H7 (cell line): ENCODE measurements at regions not wholly inside any gene's neighbourhood (a gene's known extent, or its start where the extent isn't known, plus 50 kb on each side); places are given as distances from the start of the nearest gene placed in this dataset.

Experiments
- DNase-seq: peaks from one replicate; pipeline ENCODE4 v3.0.0; 2012
- H3K27me3 ChIP-seq: 2 replicates; pipeline ENCODE4 v1.6.0; 2011; ENCODE audit warnings: mild to moderate bottlenecking, low read length; ENCODE audit not compliant: control insufficient read depth, insufficient read depth
- H3K36me3 ChIP-seq: replicated peaks from 2 replicates; pipeline ENCODE4 v1.5.1; 2011; ENCODE audit warnings: low read length; ENCODE audit not compliant: control insufficient read depth, insufficient read depth
- H3K4me3 ChIP-seq: 2 replicates; pipeline ENCODE4 v1.5.1; 2011; ENCODE audit warnings: low read depth, mild to moderate bottlenecking, control low read depth, low read length, moderate library complexity; ENCODE audit not compliant: insufficient read depth

GRCh38 chr18:44545359-44545985 is 135.2 kb upstream of the SETBP1 start:
- H3K27me3 ChIP-seq, result no peaks in the 10 kb centered on the region
- no peak for DNase-seq

GRCh38 chr18:44546954-44547353 is 133.7 kb upstream of the SETBP1 start:
- Histone ChIP-seq H3K36me3 (no peaks in the 10 kb centered on the region), H3K4me3 (no peak overlapping the region), H3K27me3 (no peaks in the 10 kb centered on the region)
- DNase-seq, result no peak

More at GRCh38 chr18:44545359-44545985, 135.2 kb upstream of the SETBP1 start:
- Histone ChIP-seq H3K4me3 (no peak overlapping the region), H3K36me3 (no peaks in the 10 kb centered on the region)

- H3K4me3 ChIP-seq, result no peak overlapping the region
- no peaks in the 10 kb centered on the region for H3K36me3 ChIP-seq
- H3K27me3 ChIP-seq, result no peaks in the 10 kb centered on the region
- DNase-seq, result no peak
Measured at GRCh38 chr18:44548291-44549221, 132.1 kb upstream of the SETBP1 start.

- H3K36me3 ChIP-seq, result no peaks in the 10 kb centered on the region
- H3K27me3 ChIP-seq, result no peaks in the 10 kb centered on the region
- H3K4me3 ChIP-seq, result no peak overlapping the region
- DNase-seq, result peak; percentile 4
Measured at GRCh38 chr18:44552706-44553105, 128.0 kb upstream of the SETBP1 start.

GRCh38 chr18:44556296-44556695 is 124.4 kb upstream of the SETBP1 start:
- no peak overlapping the region for H3K4me3 ChIP-seq
- H3K27me3 ChIP-seq, result no peaks in the 10 kb centered on the region
- DNase-seq, result no peak
- no peaks in the 10 kb centered on the region for H3K36me3 ChIP-seq

- no peaks in the 10 kb centered on the region for H3K27me3 ChIP-seq
- no peaks in the 10 kb centered on the region for H3K36me3 ChIP-seq
- H3K4me3 ChIP-seq, result no peak overlapping the region
- DNase-seq, result no peak
Measured at GRCh38 chr18:44557616-44558151, 123.0 kb upstream of the SETBP1 start.

- Histone ChIP-seq H3K27me3 (no peaks in the 10 kb centered on the region), H3K4me3 (no peak overlapping the region), H3K36me3 (no peaks in the 10 kb centered on the region)
- DNase-seq, result no peak
Measured at GRCh38 chr18:44558767-44559166, 121.9 kb upstream of the SETBP1 start.

GRCh38 chr18:44562986-44563385 is 117.7 kb upstream of the SETBP1 start:
- H3K4me3 ChIP-seq, result no peak overlapping the region
- no peak for DNase-seq
- no peaks in the 10 kb centered on the region; the same call in 1 of the 2 replicates for H3K27me3 ChIP-seq
- H3K36me3 ChIP-seq, result no peaks in the 10 kb centered on the region

GRCh38 chr18:44564922-44565321 is 115.8 kb upstream of the SETBP1 start:
- Histone ChIP-seq H3K27me3 (peaks cover 5% of the 10 kb centered on the region; the same call in 1 of the 2 replicates), H3K36me3 (no peaks in the 10 kb centered on the region), H3K4me3 (no peak overlapping the region)
- no peak for DNase-seq

- H3K4me3 ChIP-seq, result no peak overlapping the region
- H3K27me3 ChIP-seq, result peaks cover 16% of the 10 kb centered on the region; the same call in 1 of the 2 replicates
- H3K36me3 ChIP-seq, result no peaks in the 10 kb centered on the region
- DNase-seq, result no peak
Measured at GRCh38 chr18:44568342-44568741, 112.3 kb upstream of the SETBP1 start.

- H3K4me3 ChIP-seq, result no peak overlapping the region
- DNase-seq, result no peak
Measured at GRCh38 chr18:44568986-44569385, 111.7 kb upstream of the SETBP1 start.

GRCh38 chr18:44569391-44570055 is 111.2 kb upstream of the SETBP1 start:
- DNase-seq, result no peak
- H3K27me3 ChIP-seq, result peaks cover 17% of the 10 kb centered on the region; the same call in 1 of the 2 replicates
- no peaks in the 10 kb centered on the region for H3K36me3 ChIP-seq
- H3K4me3 ChIP-seq, result no peak overlapping the region

More at GRCh38 chr18:44568986-44569385, 111.7 kb upstream of the SETBP1 start:
- Histone ChIP-seq H3K27me3 (peaks cover 17% of the 10 kb centered on the region; the same call in 1 of the 2 replicates), H3K36me3 (no peaks in the 10 kb centered on the region)

GRCh38 chr18:44579028-44579702 is 101.5 kb upstream of the SETBP1 start:
- peak; percentile 52 for DNase-seq
- Histone ChIP-seq H3K27me3 (no peaks in the 10 kb centered on the region), H3K4me3 (no peak overlapping the region), H3K36me3 (no peaks in the 10 kb centered on the region)

- no peaks in the 10 kb centered on the region for H3K27me3 ChIP-seq
- no peaks in the 10 kb centered on the region for H3K36me3 ChIP-seq
- no peak for DNase-seq
- no peak overlapping the region for H3K4me3 ChIP-seq
Measured at GRCh38 chr18:44579745-44580144, 100.9 kb upstream of the SETBP1 start.
